ENCODE measurements at regions not wholly inside any gene's neighbourhood (a gene's known extent, or its start where the extent isn't known, plus 50 kb on each side); places are given as distances from the start of the nearest gene placed in this dataset.
"Not testable (repeated sequence)": the region's sequence is repeated elsewhere in the genome, so short reads cannot be mapped to it uniquely, and the experiment has no call there.

GRCh38 chr5:108461628-108462367 lies 79.9 kb upstream of the FBXL17 start:
- no peak overlapping the region for H3K4me3 ChIP-seq (ENCODE audit: extremely low read depth, insufficient read depth, low read length, poor library complexity, severe bottlenecking)
- no CpG with 5 or more reads among the region's 1 CpG for WGBS, 2 experiments (ENCODE audit: insufficient coverage in 2 of 2)
- no peaks in the 10 kb centered on the region for H3K4me1 ChIP-seq (ENCODE audit: control insufficient read depth, insufficient read depth, low read length, poor library complexity, severe bottlenecking)
- no peak overlapping the region for H3K27ac ChIP-seq (ENCODE audit: low read depth, low read length, severe bottlenecking)
- no peaks in the 10 kb centered on the region for H3K36me3 ChIP-seq (ENCODE audit: control insufficient read depth, insufficient read depth, low read length)
- no peaks in the 10 kb centered on the region for H3K9me3 ChIP-seq (ENCODE audit: control insufficient read depth, low read length)

GRCh38 chr5:108459769-108460168 lies 77.9 kb upstream of the FBXL17 start:
- H3K4me1 ChIP-seq (ENCODE audit: control insufficient read depth, insufficient read depth, low read length, poor library complexity, severe bottlenecking) = no peaks in the 10 kb centered on the region
- no peak overlapping the region for H3K27ac ChIP-seq (ENCODE audit: low read depth, low read length, severe bottlenecking)
- H3K4me3 ChIP-seq (ENCODE audit: extremely low read depth, insufficient read depth, low read length, poor library complexity, severe bottlenecking) = no peak overlapping the region
- H3K9me3 ChIP-seq (ENCODE audit: control insufficient read depth, low read length) = peaks cover 5% of the 10 kb centered on the region
- H3K36me3 ChIP-seq (ENCODE audit: control insufficient read depth, insufficient read depth, low read length) = no peaks in the 10 kb centered on the region
- WGBS, 2 experiments (ENCODE audit: insufficient coverage in 2 of 2) = 33 to 50% methylated on average over 1 to 2 of the region's 2 CpGs

DNA sequence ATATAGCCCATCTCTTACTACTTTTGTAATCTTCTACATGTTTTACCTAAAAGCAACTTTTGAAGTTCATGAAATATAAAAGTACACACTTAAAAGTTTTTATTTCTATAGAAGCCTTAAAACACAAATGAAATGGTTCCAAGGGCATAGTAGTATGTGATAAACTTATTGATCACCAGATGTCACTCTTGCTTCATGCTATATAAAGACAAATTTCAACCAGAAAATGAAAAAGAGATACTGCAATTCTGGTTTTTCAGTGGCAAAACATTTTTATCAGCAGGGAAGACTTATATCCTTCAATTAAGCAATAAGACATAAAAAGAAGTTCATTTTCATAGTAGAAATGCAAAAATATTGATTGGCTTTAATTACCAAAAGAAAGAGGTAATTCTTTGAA lies 69.4 kb upstream of the FBXL17 start:
- H3K9me3 ChIP-seq (ENCODE audit: control insufficient read depth, low read length) = peaks cover 19% of the 10 kb centered on the region
- H3K27ac ChIP-seq (ENCODE audit: low read depth, low read length, severe bottlenecking) = no peak overlapping the region
- no peak overlapping the region for H3K4me3 ChIP-seq (ENCODE audit: extremely low read depth, insufficient read depth, low read length, poor library complexity, severe bottlenecking)
- H3K36me3 ChIP-seq (ENCODE audit: control insufficient read depth, insufficient read depth, low read length) = no peaks in the 10 kb centered on the region
- H3K4me1 ChIP-seq (ENCODE audit: control insufficient read depth, insufficient read depth, low read length, poor library complexity, severe bottlenecking) = no peaks in the 10 kb centered on the region

DNA sequence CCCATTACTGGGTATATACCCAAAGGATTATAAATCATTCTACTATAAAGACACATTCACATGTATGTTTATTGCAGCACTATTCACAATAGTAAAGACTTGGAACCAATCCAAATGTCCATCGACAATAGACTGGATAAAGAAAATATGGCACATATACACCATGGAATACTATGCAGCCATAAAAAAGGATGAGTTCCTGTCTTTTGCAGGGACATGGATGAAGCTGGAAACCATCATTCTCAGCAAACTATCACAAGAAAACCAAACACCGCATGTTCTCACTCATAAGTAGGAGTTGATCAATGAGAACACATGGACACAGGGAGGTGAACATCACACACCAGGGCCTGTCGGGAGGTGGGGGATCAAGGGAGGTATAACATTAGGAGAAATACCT lies 62.2 kb upstream of the FBXL17 start:
- H3K36me3 ChIP-seq (ENCODE audit: control insufficient read depth, insufficient read depth, low read length); H3K9me3 ChIP-seq (ENCODE audit: control insufficient read depth, low read length); H3K4me1 ChIP-seq (ENCODE audit: control insufficient read depth, insufficient read depth, low read length, poor library complexity, severe bottlenecking); H3K27ac ChIP-seq (ENCODE audit: low read depth, low read length, severe bottlenecking); H3K4me3 ChIP-seq (ENCODE audit: extremely low read depth, insufficient read depth, low read length, poor library complexity, severe bottlenecking): not testable (repeated sequence)
- 80% methylated on average over 1 of the region's 3 CpGs; no CpG with 5 or more reads in 1 of the 2 experiments for WGBS, 2 experiments (ENCODE audit: insufficient coverage in 2 of 2)

- H3K27ac ChIP-seq (ENCODE audit: low read depth, low read length, severe bottlenecking); H3K36me3 ChIP-seq (ENCODE audit: control insufficient read depth, insufficient read depth, low read length); H3K9me3 ChIP-seq (ENCODE audit: control insufficient read depth, low read length); H3K4me3 ChIP-seq (ENCODE audit: extremely low read depth, insufficient read depth, low read length, poor library complexity, severe bottlenecking); H3K4me1 ChIP-seq (ENCODE audit: control insufficient read depth, insufficient read depth, low read length, poor library complexity, severe bottlenecking): not testable (repeated sequence)
- 85 to 95% methylated on average over 22 of the region's 24 CpGs for WGBS, 2 experiments (ENCODE audit: insufficient coverage in 2 of 2)
These were observed 60.3 kb upstream of the FBXL17 start for GRCh38 chr5:108442063-108442651.

DNA sequence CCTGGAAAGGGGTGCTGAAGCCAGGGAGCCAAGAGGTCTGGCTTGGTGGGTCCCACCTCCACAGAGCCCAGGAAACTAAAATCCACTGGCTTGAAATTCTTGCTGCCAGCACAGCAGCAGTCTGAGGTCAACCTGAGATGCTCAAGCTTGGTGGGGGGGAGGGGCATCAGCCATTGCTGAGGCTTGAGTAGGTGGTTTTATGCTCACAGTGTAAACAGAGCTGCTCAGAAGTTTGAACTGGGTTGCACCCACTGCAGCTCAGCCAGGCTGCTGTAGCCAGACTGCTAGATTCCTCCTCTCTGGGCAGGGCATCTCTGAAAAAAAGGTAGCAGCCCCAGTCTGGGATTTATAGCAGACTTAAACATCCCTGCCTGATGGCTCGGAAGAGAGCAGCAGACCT lies 55.5 kb upstream of the FBXL17 start:
- H3K9me3 ChIP-seq (ENCODE audit: control insufficient read depth, low read length) = no peaks in the 10 kb centered on the region
- 100% methylated on average over 1 of the region's 1 CpG for WGBS, 2 experiments (ENCODE audit: insufficient coverage in 2 of 2)
- H3K36me3 ChIP-seq (ENCODE audit: control insufficient read depth, insufficient read depth, low read length) = no peaks in the 10 kb centered on the region
- no peaks in the 10 kb centered on the region for H3K4me1 ChIP-seq (ENCODE audit: control insufficient read depth, insufficient read depth, low read length, poor library complexity, severe bottlenecking)
- H3K27ac ChIP-seq (ENCODE audit: low read depth, low read length, severe bottlenecking) = no peak overlapping the region
- H3K4me3 ChIP-seq (ENCODE audit: extremely low read depth, insufficient read depth, low read length, poor library complexity, severe bottlenecking) = no peak overlapping the region

DNA sequence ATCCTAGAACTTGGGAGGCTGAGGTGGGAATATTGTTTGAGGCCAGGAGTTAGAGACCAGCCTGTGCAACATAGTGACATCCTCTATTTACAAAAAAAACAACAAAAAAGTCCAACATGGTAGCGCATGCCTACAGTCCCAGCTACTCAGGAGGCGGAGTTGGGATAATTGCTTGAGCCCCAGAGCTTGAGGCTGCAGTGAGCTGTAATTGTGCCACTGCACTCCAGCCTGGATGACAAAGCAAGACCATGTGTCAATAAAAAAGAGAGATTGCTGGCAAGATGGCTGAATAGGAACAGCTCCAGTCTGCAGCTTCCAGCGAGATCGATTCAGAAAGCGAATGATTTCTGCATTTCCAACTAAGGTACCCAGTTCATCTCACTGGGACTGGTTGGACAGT lies 54.8 kb upstream of the FBXL17 start:
- WGBS, 2 experiments (ENCODE audit: insufficient coverage in 2 of 2) = 81 to 85% methylated on average over 5 of the region's 5 CpGs
- Histone ChIP-seq H3K27ac (ENCODE audit: low read depth, low read length, severe bottlenecking) (no peak overlapping the region), H3K4me1 (ENCODE audit: control insufficient read depth, insufficient read depth, low read length, poor library complexity, severe bottlenecking) (no peaks in the 10 kb centered on the region), H3K4me3 (ENCODE audit: extremely low read depth, insufficient read depth, low read length, poor library complexity, severe bottlenecking) (no peak overlapping the region), H3K9me3 (ENCODE audit: control insufficient read depth, low read length) (no peaks in the 10 kb centered on the region), H3K36me3 (ENCODE audit: control insufficient read depth, insufficient read depth, low read length) (no peaks in the 10 kb centered on the region)

GRCh38 chr5:108433600-108433999 lies 51.7 kb upstream of the FBXL17 start:
- H3K27ac ChIP-seq (ENCODE audit: low read depth, low read length, severe bottlenecking) = no peak overlapping the region
- WGBS, 2 experiments (ENCODE audit: insufficient coverage in 2 of 2) = 100% methylated on average over 1 of the region's 3 CpGs

DNA sequence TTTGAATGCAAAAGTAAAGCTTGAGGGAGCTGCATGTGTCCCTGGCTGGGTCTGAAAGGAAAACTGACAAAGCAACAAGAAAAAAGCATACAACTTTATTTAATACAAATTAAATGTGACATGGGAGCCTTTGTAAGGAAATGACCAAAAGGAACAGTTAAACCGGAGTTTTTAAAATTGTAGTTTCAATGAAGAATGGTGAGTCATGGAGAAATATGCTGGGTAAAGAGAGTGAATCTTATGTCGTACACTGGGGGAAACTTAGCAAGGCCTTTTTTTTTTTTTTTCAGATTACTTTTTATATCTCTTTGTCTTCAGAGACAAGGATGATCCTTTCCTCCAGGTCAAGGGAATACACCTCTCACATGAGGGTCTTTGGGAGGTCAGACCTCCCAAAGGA lies 50.1 kb upstream of the FBXL17 start:
- no peaks in the 10 kb centered on the region for H3K4me1 ChIP-seq (ENCODE audit: control insufficient read depth, insufficient read depth, low read length, poor library complexity, severe bottlenecking)
- no peaks in the 10 kb centered on the region for H3K9me3 ChIP-seq (ENCODE audit: control insufficient read depth, low read length)
- no peak overlapping the region for H3K27ac ChIP-seq (ENCODE audit: low read depth, low read length, severe bottlenecking)
- H3K36me3 ChIP-seq (ENCODE audit: control insufficient read depth, insufficient read depth, low read length) = no peaks in the 10 kb centered on the region
- WGBS, 2 experiments (ENCODE audit: insufficient coverage in 2 of 2) = 60 to 100% methylated on average over 1 of the region's 2 CpGs
- no peak overlapping the region for H3K4me3 ChIP-seq (ENCODE audit: extremely low read depth, insufficient read depth, low read length, poor library complexity, severe bottlenecking)

More at GRCh38 chr5:108433600-108433999, 51.7 kb upstream of the FBXL17 start:
- Histone ChIP-seq H3K4me3 (ENCODE audit: extremely low read depth, insufficient read depth, low read length, poor library complexity, severe bottlenecking) (no peak overlapping the region), H3K36me3 (ENCODE audit: control insufficient read depth, insufficient read depth, low read length) (no peaks in the 10 kb centered on the region), H3K4me1 (ENCODE audit: control insufficient read depth, insufficient read depth, low read length, poor library complexity, severe bottlenecking) (no peaks in the 10 kb centered on the region), H3K9me3 (ENCODE audit: control insufficient read depth, low read length) (no peaks in the 10 kb centered on the region)

Measured in mesodermal cell (in vitro differentiated cells).